COLO668 (cell line): ENCODE measurements at regions not wholly inside any gene's neighbourhood (a gene's known extent, or its start where the extent isn't known, plus 50 kb on each side); places are given as distances from the start of the nearest gene placed in this dataset.
"Not testable (repeated sequence)": the region's sequence is repeated elsewhere in the genome, so short reads cannot be mapped to it uniquely, and the experiment has no call there.

Experiments used
- DNase-seq: peaks from one replicate; lab custom pipeline; 2025; ENCODE audit not compliant: unreplicated experiment; lab: John Stamatoyannopoulos, UW

DNA sequence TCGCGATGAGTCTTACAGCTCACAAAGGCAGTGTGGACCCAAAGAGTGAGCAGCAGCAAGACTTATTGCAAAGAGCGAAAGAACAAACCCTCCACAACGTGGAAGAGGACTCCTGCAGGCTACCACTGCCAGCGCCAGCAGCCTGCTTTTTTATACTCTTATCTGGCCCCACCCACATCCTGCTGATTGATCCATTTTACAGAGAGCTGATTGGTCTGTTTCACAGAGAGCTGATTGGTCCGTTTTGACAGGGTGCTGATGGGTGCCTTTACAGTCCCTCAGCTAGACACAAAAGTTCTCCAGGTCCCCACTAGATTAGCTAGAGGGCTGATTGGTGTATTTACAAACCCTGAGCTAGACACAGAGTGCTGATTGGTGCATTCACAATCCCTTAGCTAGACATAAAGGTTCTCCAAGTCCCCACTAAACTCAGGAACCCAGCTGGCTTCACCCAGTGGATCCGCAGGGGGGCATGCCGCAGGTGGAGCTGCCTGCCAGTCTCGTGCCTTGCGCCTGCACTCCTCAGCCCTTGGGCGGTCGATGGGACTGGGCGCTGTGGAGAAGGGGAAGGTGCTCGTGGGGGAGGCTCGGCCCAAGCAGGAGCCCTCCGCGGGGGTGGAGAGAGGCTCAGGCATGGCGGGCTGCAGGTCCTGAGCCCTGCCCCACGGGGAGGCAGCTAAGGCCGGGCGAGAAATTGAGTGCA is 75.7 kb downstream of the QDPR start:
- DNase-seq, result not testable (repeated sequence)

- DNase-seq, result no peak
Measured at GRCh38 chr4:17433827-17434226, 78.1 kb downstream of the QDPR start.

- DNase-seq, result no peak
Measured at GRCh38 chr4:17427991-17428390, 83.9 kb downstream of the QDPR start.

DNA sequence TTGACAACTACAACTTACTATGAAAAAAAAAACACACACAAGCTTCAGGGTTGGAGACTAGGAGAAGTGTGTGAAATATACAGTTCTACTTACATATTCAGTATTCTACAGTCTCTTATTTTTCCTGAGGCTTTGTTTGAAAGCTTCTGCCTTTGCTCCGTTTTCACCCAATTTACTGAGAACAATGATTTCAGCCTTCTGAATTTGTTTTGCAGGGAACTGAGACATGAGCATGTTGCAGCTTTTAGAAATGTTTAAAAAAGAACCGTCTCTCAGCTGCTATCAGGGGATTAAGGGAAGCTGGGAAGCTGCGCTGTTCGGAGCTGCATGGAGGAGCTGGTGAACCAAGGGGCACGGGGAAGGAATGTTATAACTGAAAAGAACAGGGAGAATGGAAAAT is 85.7 kb downstream of the QDPR start:
- no peak for DNase-seq

DNA sequence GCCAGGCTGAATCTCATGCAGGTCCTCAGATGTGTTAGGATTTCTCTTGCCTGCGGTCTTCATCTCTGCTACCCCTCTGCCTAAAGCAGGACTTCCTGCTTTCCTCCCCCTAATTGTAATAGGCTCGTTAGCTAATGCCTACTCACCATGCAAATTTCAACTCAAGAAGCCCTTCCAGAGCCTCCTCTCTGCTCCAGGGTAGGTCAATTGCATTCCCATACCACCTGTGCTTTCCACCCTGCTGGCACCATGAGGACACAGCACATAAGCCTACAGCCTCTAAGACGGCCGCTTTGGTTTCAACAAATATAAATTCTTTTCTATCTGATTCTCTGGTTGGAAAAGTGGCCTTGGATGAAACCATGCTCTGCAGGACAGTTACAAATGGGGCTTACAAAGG is 93.9 kb downstream of the QDPR start:
- no peak for DNase-seq

DNA sequence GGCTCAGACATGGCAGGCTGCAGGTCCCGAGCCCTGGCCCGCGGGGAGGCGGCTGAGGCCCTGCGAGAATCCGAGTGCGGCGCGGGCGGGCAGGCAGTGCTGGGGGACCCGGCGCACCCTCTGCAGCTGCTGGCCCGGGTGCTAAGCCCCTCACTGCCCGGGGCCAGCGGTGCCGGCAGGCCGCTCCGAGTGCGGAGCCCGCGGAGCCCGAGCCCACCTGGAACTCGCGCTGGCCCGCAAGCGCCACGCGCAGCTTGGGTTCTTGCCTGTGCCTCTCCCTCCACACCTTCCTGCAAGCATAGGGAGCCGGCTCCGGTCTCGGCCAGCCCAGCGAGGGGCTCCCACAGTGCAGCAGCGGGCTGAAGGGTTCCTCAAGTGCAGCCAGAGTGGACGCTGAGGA is 97.5 kb downstream of the QDPR start:
- no peak for DNase-seq

GRCh38 chr4:17400686-17401085 is 111.2 kb downstream of the QDPR start:
- DNase-seq, result no peak

- no peak for DNase-seq
Measured at GRCh38 chr4:17398805-17399204, 113.1 kb downstream of the QDPR start.

DNA sequence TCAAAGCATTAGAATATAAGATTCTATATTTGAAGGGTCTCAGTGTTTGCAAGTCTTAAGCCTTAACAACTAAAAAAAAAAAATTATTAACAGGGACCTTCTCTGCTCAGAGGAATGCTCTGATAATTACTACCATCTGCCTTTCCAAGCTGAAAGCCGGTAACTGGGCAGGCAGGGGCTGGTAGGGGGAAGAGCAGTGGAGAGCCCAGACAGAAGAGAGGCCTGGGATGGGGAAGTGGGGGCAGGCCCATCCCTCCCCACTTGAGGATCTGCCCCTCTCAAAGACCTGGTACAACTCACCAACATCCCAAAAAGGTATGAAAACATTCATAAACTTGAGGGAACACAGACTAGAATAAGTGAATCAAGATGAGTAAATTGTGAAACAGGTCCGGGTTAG is 113.9 kb downstream of the QDPR start:
- no peak for DNase-seq

DNA sequence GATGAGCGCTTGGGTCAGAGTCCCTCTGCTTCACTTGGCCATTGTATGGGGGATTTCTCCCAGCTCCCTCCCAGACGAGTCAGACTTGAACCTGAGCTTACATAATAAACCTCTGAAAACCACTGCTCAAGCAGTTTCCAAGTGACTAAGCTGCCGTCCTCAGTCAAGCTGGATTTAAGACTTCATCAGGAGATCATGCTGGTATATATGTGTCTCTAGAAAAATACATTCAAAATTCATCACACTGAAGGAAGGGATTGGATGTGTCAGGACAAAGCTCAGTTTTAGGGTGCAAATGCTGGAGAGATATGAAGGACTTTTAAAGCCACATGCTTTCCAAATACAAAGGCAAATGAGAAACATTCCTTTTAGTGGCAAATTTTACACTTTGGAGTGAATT is 114.3 kb downstream of the QDPR start:
- DNase-seq, result no peak

DNA sequence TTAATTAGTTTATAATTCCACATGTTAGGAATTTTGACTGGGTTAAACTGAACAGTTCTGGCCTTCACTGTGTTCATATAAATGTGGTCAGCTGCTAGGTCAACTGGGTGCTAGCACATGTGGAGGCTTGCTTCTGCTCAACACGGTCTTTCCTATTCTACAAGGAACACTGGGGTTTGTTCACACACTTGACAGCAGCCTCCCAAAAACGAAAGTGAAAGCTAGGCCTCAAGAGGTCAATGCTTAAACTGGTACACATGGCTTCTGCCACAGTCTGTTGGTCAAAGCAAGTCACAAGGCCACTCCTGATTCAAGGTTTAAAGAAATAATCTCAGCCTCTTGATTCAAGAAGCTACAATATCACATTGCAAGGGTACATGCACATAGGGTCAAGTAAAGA is 126.5 kb downstream of the QDPR start:
- no peak for DNase-seq

- no peak for DNase-seq
Measured at GRCh38 chr4:17380347-17380746, 131.5 kb downstream of the QDPR start.

DNA sequence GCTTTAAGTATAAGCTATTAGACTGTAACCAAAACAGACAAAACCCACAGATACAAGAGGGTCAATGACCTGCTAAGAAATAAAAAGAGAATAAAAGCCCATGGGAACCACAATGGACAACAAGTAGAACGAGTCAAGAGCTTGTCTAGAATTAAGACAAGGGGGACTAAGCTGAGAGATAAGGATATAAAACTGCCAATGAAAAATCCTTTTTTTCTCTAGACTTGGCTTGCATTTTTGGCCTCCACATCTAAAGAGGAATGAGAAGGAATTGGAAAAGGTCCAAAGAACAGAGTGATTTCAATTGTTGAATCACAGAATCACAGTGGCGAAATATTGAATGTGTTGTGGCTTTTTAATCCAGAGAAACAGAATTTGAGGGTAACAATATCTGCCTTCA is 135.7 kb downstream of the QDPR start:
- no peak for DNase-seq

DNA sequence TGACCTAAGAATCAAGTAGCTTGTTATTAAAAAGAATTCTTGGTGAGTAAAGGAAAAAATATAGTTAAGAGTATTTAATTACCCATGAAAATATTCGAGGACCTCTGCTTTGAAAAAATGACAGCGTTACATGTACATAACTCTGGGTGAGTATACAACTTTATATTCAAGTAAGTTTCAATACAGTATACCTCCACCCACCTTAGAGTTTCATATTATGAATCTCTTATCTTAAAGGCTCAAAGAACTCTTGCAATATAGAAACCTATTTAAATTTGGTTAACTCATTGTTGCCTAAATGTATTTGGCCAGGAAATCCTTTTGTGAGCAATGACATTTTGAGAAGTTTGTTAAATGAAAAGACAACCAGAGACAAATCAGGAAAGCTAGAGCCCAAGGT is 138.2 kb downstream of the QDPR start:
- no peak for DNase-seq

DNA sequence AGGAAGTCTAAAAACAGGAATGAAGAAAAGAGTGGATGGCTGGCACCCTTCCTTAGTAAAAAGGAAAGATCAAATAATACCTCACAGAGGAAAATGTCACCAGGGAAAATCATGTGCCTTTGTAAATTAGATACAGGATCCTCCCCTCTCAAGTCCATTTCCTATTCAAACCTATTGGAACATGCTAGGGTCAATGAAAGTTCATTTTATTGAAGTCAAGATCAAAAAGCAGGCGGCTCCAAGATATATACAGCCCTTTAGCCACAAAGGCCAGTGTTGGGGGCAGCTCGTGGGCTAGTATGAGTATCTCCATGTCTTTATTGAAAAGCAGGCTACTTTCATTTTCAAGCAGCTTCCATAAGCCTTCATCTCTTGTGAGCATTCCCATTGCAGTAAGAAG is 141.1 kb downstream of the QDPR start:
- DNase-seq, result no peak

- DNase-seq, result no peak
Measured at GRCh38 chr4:17368408-17368807, 143.5 kb downstream of the QDPR start.

- DNase-seq, result no peak
Measured at GRCh38 chr4:17367201-17367600, 144.7 kb downstream of the QDPR start.

DNA sequence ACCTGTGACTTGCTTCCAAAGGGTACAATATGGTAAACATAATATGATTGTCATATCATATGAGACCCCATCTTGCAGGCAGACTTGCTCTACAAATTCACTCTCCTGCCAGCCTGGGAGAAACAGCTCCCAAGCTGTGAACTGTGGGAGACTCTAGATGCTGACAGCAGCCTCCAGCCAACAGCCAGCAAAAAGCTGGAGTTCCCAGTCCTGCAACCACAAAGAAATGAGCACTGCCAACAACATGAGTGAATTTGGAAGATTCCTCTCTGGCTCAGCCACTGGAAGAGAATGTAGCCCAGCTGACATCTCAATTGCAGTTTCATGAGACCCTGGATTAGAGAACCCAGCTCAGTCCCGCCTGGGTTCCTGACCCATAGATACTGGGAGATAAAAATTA is 145.4 kb downstream of the QDPR start:
- DNase-seq, result no peak

DNA sequence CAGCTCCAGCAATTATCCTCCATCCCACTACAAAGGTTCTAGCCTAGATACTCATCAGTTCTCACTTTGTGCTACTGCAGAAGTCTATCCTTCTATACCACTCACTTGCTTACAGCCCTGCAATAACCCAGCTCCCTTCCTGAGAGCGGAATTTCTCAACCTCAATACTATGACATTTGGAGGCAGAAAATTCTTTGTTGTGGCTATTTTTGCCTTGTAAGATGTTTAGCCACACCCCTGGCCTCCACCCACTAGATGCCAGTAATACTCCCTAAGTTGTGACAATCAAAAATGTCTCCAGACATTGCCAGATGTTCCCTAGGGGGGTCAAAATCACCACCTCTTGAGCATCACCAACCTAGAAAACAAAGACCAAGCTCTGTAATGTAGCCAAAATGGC is 149.5 kb downstream of the QDPR start:
- no peak for DNase-seq

GRCh38 chr4:17358241-17358640 is 153.6 kb downstream of the QDPR start:
- DNase-seq, result no peak

DNA sequence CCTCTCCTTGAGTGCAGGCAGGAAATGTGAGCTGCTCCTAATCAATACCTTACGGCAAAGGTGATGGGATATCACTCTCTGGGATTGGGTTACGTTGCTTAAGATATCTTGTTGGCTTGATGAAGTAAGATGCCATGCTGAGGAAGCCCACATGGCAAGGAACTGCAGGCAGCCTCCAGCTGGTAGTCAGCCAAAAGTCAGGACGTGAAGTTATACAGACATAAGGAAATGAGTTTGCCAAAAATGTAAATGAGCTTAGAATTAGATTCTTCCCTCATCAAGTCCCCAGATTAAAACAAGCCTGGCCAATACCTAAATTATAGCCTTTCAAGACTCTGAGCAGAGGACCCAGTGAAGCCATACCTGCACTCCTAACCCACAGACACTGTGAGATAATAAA is 155.0 kb downstream of the QDPR start:
- DNase-seq, result no peak

- no peak for DNase-seq
Measured at GRCh38 chr4:17352357-17352756, 159.5 kb downstream of the QDPR start.

- no peak for DNase-seq
Measured at GRCh38 chr4:17347445-17347844, 164.4 kb downstream of the QDPR start.

GRCh38 chr4:17339376-17339775 is 172.5 kb downstream of the QDPR start:
- no peak for DNase-seq
